GM12878 (cell line): ENCODE measurements at regions not wholly inside any gene's neighbourhood (a gene's known extent, or its start where the extent isn't known, plus 50 kb on each side); places are given as distances from the start of the nearest gene placed in this dataset.

Experiments
- EZH2 ChIP-seq: IDR thresholded peaks from 2 replicates; pipeline ENCODE4 v1.6.1; 2012; ENCODE audit warnings: low read depth, mild to moderate bottlenecking, control low read depth, inconsistent platforms, low read length, borderline replicate concordance; ENCODE audit not compliant: control insufficient read depth
- GABPA ChIP-seq: IDR thresholded peaks from 2 replicates; pipeline ENCODE4 v1.6.1; 2014; ENCODE audit warnings: antibody characterized with exemption, low read depth, mild to moderate bottlenecking, inconsistent platforms
- TAF1 ChIP-seq: IDR thresholded peaks from 2 replicates; pipeline ENCODE4 v1.6.1; 2011; ENCODE audit warnings: mild to moderate bottlenecking, low read depth, low read length, borderline replicate concordance
- TARDBP ChIP-seq: IDR thresholded peaks from 2 replicates; pipeline ENCODE4 v1.6.1; 2016; ENCODE audit warnings: borderline replicate concordance
- ZNF217 ChIP-seq: fragments of 450-650 bp; IDR thresholded peaks from 2 replicates; pipeline ENCODE4 v1.6.1; 2017; ENCODE audit warnings: antibody characterized with exemption, mild to moderate bottlenecking
- TF ChIP-seq, protein P1 (sequence below): fragments of 450-650 bp; IDR thresholded peaks from 2 replicates; pipeline ENCODE4 v1.6.1; 2016; ENCODE audit warnings: mild to moderate bottlenecking

DNA sequence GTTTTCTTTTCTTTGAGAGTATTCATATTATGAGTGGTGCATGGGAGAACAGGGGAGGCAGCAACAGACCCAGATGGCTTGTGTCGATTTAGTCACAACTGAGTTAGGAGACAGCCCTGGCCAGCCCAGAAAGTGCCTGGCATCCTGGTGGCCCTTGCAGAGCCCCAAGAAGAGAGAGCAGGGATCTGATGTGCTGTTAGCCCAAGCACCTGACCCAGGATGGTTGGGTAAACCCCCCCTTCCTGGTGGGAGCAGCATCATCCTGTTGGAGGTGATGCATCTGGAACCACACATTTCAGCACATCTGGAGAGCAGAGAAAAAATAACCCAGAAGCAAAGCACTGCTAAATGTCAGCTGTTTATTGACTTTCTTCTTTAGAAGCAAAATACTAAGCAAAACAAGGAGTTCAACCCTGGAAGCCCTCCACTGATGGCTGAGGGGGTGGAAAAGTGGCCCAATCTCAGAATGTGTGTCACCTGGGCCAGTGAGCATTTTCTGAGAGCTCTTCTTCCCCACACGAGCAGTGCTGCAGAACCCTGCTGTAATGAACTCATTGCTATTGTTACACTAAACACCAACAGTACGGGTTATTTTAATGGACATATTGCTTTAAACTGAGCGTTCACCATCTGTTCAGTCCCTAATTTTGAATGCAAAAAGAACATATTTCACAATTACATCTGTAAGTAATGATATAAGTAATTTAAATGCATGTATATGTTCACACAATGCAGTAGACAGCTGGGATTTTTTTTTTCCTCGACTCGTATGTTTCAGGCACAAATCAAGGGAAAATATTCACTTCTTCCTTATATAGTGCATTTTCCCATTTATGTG lies 100.6 kb upstream of the SMIM21 start:
- TF ChIP-seq GABPA (no peak), TAF1 (no peak), EZH2 (no peak), TARDBP (no peak), ZNF217 (no peak)
- TF ChIP-seq, protein P1, sequence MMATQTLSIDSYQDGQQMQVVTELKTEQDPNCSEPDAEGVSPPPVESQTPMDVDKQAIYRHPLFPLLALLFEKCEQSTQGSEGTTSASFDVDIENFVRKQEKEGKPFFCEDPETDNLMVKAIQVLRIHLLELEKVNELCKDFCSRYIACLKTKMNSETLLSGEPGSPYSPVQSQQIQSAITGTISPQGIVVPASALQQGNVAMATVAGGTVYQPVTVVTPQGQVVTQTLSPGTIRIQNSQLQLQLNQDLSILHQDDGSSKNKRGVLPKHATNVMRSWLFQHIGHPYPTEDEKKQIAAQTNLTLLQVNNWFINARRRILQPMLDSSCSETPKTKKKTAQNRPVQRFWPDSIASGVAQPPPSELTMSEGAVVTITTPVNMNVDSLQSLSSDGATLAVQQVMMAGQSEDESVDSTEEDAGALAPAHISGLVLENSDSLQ = no peak
